HepG2 (cell line): ENCODE measurements at regions not wholly inside any gene's neighbourhood (a gene's known extent, or its start where the extent isn't known, plus 50 kb on each side); places are given as distances from the start of the nearest gene placed in this dataset.

Experiments used
- ATAC-seq: fragments of 200-7000 bp; cut with Tn5 transposase; 3 replicates; pipeline ENCODE4 v1.9.1; 2020; ENCODE audit warnings: mild to moderate bottlenecking, moderate library complexity
- BruUV-seq: library from RNA; stranded (reverse); fragments of 400-500 nt; replicated peaks from 2 replicates; lab custom pipeline; 2021; lab: Mats Ljungman, UMichigan
- CTCF ChIA-PET: fragments of 300-600 bp; formaldehyde crosslinking; extraction: SDS; loops from one replicate; lab custom pipeline; 2021; ENCODE audit warnings: low total read pairs, inconsistent platforms, low intra/inter-chr PET ratio; lab: Yijun Ruan, JAX
- POLR2A ChIA-PET: fragments of 350-600 bp; sonication (Branson Sonifier 250); formaldehyde crosslinking; loops from one replicate; lab custom pipeline; 2020; ENCODE audit warnings: antibody characterized with exemption, inconsistent platforms; lab: Yijun Ruan, JAX
- DNase-seq: peaks from one replicate; pipeline ENCODE4 v3.0.0-alpha.2; 2015; ENCODE audit warnings: low spot score
- FAIRE-seq: peaks from 3 replicates; lab custom pipeline; 2011; peaks lifted over from hg19 to GRCh38; lab: Jason Lieb, UNC
- H2AFZ ChIP-seq: one replicate; pipeline ENCODE4 v1.6.1; 2011; ENCODE audit warnings: low read length, inconsistent platforms
- H3K27ac ChIP-seq: fragments of 300-600 bp; 3 replicates; pipeline ENCODE4 v1.8.0; 2011; ENCODE audit warnings: mixed run types, mild to moderate bottlenecking, mixed read lengths, low read length, inconsistent platforms; ENCODE audit not compliant: insufficient read depth; ENCODE audit errors: extremely low read length
- H3K27me3 ChIP-seq, 2 experiments: fragments of 200-600 bp in 1 of 2; 2 replicates in 1 of 2; 3 replicates in 1 of 2; pipeline versions ENCODE4 v1.6.0 to v1.8.0; 2011; ENCODE audit warnings: low read length in 2 of 2, mild to moderate bottlenecking in 2 of 2, moderate library complexity in 2 of 2, inconsistent platforms in 1 of 2; ENCODE audit not compliant: insufficient read depth in 2 of 2, control insufficient read depth in 1 of 2
- H3K36me3 ChIP-seq, 2 experiments: fragments of 200-600 bp in 1 of 2; replicated peaks in 1 of 2; 2 replicates in 1 of 2; 3 replicates in 1 of 2; pipeline versions ENCODE4 v1.5.1 to v1.8.0; 2011; ENCODE audit warnings: low read length in 2 of 2, inconsistent platforms in 1 of 2; ENCODE audit not compliant: insufficient read depth in 2 of 2, control insufficient read depth in 1 of 2
- H3K4me1 ChIP-seq: 2 replicates; pipeline ENCODE4 v1.5.1; 2012; ENCODE audit warnings: low read length, inconsistent platforms; ENCODE audit not compliant: insufficient read depth
- H3K4me2 ChIP-seq: 2 replicates; pipeline ENCODE4 v1.6.0; 2011; ENCODE audit warnings: low read depth, low read length, inconsistent platforms
- H3K4me3 ChIP-seq, 3 experiments: fragments of 200-600 bp in 1 of 3; sonication (generic), shearing (Covaris generic) in 1 of 3; replicated peaks in 1 of 3; 2 replicates each; pipeline ENCODE4 v1.5.1; 2011 to 2016; ENCODE audit warnings: low read length in 3 of 3, inconsistent platforms in 2 of 3, low read depth in 2 of 3, mild to moderate bottlenecking in 2 of 3, control low read depth in 1 of 3, mixed read lengths in 1 of 3; ENCODE audit not compliant: insufficient read depth in 1 of 3
- H3K79me2 ChIP-seq: one replicate; pipeline ENCODE4 v1.6.1; 2011; ENCODE audit warnings: low read length, inconsistent platforms; ENCODE audit not compliant: insufficient read depth
- H3K9ac ChIP-seq: 2 replicates; pipeline ENCODE4 v1.6.0; 2011; ENCODE audit warnings: mild to moderate bottlenecking, low read depth, low read length, inconsistent platforms; ENCODE audit not compliant: insufficient read depth
- H3K9me3 ChIP-seq: 2 replicates; pipeline ENCODE4 v1.5.1; 2012; ENCODE audit warnings: mild to moderate bottlenecking, low read length
- H4K20me1 ChIP-seq: 2 replicates; pipeline ENCODE4 v1.6.0; 2011; ENCODE audit warnings: inconsistent platforms, mild to moderate bottlenecking, low read length, moderate library complexity; ENCODE audit not compliant: insufficient read depth
- ATF7-NPFF ChIP-seq: sonication (generic); formaldehyde crosslinking; IDR thresholded peaks from 2 replicates; pipeline ENCODE4 v1.8.1; 2023; ENCODE audit warnings: mild to moderate bottlenecking, low read depth, missing genetic modification reagents, moderate library complexity
- DMAP1 ChIP-seq: IDR thresholded peaks from 2 replicates; pipeline ENCODE4 v1.6.1; 2016
- DNMT1 ChIP-seq: sonication (generic); formaldehyde crosslinking; IDR thresholded peaks from 2 replicates; pipeline ENCODE4 v1.5.1; 2020; ENCODE audit warnings: mild to moderate bottlenecking, missing genetic modification reagents
- GATAD1 ChIP-seq: IDR thresholded peaks from 2 replicates; pipeline ENCODE4 v1.6.1; 2016; ENCODE audit warnings: missing genetic modification reagents, missing compliant biosample characterization
- HMG20B ChIP-seq: conservative IDR thresholded peaks from 2 replicates; pipeline ENCODE4 v1.6.1; 2016; ENCODE audit warnings: missing genetic modification reagents, missing compliant biosample characterization
- MTF1 ChIP-seq: sonication (generic); formaldehyde crosslinking; IDR thresholded peaks from 2 replicates; pipeline ENCODE4 v1.5.0; 2020; ENCODE audit warnings: missing genetic modification reagents
- NCOA1 ChIP-seq: sonication (generic); formaldehyde crosslinking; IDR thresholded peaks from 2 replicates; pipeline ENCODE4 v1.9.0; 2021; ENCODE audit warnings: missing genetic modification reagents
- NFE2 ChIP-seq: sonication (generic); formaldehyde crosslinking; IDR thresholded peaks from 2 replicates; pipeline ENCODE4 v1.4.0; 2020; ENCODE audit warnings: missing genetic modification reagents
- NR2C2 ChIP-seq: sonication (generic); formaldehyde crosslinking; IDR thresholded peaks from 2 replicates; pipeline ENCODE4 v1.4.0; 2020; ENCODE audit warnings: missing genetic modification reagents, mild to moderate bottlenecking, moderate library complexity, borderline replicate concordance
- RELA ChIP-seq: sonication (generic); formaldehyde crosslinking; IDR thresholded peaks from 2 replicates; pipeline ENCODE4 v1.4.0; 2020; ENCODE audit warnings: missing genetic modification reagents
- TAF15 ChIP-seq: fragments of 200-400 bp; formaldehyde crosslinking; IDR thresholded peaks from one replicate; pipeline ENCODE4 v1.6.1; 2018; ENCODE audit warnings: mild to moderate bottlenecking, low read depth, low read length; ENCODE audit not compliant: poor library complexity, severe bottlenecking
- TP53 ChIP-seq: sonication (generic); formaldehyde crosslinking; conservative IDR thresholded peaks from 2 replicates; pipeline ENCODE4 v1.4.0; 2020; ENCODE audit warnings: missing genetic modification reagents
- ZBTB38 ChIP-seq: sonication (generic); formaldehyde crosslinking; IDR thresholded peaks from 2 replicates; pipeline ENCODE4 v1.5.1; 2020; ENCODE audit warnings: mild to moderate bottlenecking, missing genetic modification reagents
- ZNF138 ChIP-seq: sonication (generic); formaldehyde crosslinking; IDR thresholded peaks from 2 replicates; pipeline ENCODE4 v1.5.0; 2020; ENCODE audit warnings: mild to moderate bottlenecking, low read depth, missing genetic modification reagents
- ZNF34 ChIP-seq: sonication (generic); formaldehyde crosslinking; IDR thresholded peaks from 2 replicates; pipeline ENCODE4 v1.4.0; 2020; ENCODE audit warnings: mild to moderate bottlenecking, missing genetic modification reagents, borderline replicate concordance
- ZNF713 ChIP-seq: sonication (generic); formaldehyde crosslinking; IDR thresholded peaks from 2 replicates; pipeline ENCODE4 v1.4.0; 2020; ENCODE audit warnings: mild to moderate bottlenecking, missing genetic modification reagents
- WGBS: methylation state at CpG from one replicate; pipeline ENCODE4 v1.1.6; 2017; ENCODE audit warnings: low lambda C conversion rate; 5-methylcytosine and 5-hydroxymethylcytosine counted together
- in situ Hi-C: cut with HindIII; loops from 2 replicates; pipeline ENCODE4 v1.10.0; 2017; ENCODE audit warnings: low pct_unique_long_range_greater_than_20kb; ENCODE audit not compliant: extremely low pct_ligation_motif_present
- intact Hi-C: fragments of 100-400 bp; cut with micrococcal nuclease; formaldehyde crosslinking; loops from one replicate; pipeline ENCODE4 v1.10.0; 2022; ENCODE audit not compliant: unreplicated experiment
- TF ChIP-seq, protein P1 (sequence below): sonication (generic); formaldehyde crosslinking; IDR thresholded peaks from 2 replicates; pipeline ENCODE4; 2020; ENCODE audit warnings: missing genetic modification reagents, mild to moderate bottlenecking, borderline replicate concordance
- TF ChIP-seq, protein P2 (sequence below): conservative IDR thresholded peaks from 2 replicates; pipeline ENCODE4 v1.6.1; 2018; ENCODE audit warnings: missing genetic modification reagents
- TF ChIP-seq, protein P3 (sequence below): sonication (generic); formaldehyde crosslinking; IDR thresholded peaks from 2 replicates; pipeline ENCODE4 v1.4.0; 2020; ENCODE audit warnings: missing genetic modification reagents, borderline replicate concordance

DNA sequence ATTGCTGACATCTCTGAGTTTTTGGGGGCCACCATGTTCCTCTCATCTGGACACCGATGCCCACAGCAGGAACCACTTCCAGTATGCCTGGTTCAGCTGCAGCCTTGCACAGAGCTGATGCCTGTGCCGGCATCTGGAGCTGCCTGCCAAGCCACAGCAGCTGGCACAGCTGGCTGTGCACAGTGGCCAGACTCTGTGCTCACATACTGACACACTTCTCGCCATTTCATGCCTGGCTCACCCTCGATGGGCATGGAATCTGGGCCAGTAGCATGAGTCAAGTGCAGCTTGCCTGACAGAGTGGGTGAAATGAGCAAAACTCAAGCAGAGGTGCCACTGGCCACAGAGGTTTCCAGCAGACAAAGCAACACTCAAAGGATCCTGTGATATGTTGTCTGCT, 863.4 kb downstream of the DNAH5 start:
- 0% methylated on average over 2 of the region's 4 CpGs for WGBS
- ChIA-PET POLR2A (no interaction called here), CTCF (no interaction called here)
- Histone ChIP-seq H2AFZ (no peak overlapping the region), H3K4me2 (no peak overlapping the region), H3K9ac (no peak overlapping the region), H3K79me2 (no peaks in the 10 kb centered on the region), H3K4me1 (no peaks in the 10 kb centered on the region), H3K27me3 (no peaks in the 10 kb centered on the region), H3K36me3 (no peaks in the 10 kb centered on the region), H3K27ac (no peak overlapping the region), H4K20me1 (no peaks in the 10 kb centered on the region), H3K9me3 (peaks cover 90% of the 10 kb centered on the region), H3K4me3 (no peak overlapping the region)
- TF ChIP-seq, protein P1, sequence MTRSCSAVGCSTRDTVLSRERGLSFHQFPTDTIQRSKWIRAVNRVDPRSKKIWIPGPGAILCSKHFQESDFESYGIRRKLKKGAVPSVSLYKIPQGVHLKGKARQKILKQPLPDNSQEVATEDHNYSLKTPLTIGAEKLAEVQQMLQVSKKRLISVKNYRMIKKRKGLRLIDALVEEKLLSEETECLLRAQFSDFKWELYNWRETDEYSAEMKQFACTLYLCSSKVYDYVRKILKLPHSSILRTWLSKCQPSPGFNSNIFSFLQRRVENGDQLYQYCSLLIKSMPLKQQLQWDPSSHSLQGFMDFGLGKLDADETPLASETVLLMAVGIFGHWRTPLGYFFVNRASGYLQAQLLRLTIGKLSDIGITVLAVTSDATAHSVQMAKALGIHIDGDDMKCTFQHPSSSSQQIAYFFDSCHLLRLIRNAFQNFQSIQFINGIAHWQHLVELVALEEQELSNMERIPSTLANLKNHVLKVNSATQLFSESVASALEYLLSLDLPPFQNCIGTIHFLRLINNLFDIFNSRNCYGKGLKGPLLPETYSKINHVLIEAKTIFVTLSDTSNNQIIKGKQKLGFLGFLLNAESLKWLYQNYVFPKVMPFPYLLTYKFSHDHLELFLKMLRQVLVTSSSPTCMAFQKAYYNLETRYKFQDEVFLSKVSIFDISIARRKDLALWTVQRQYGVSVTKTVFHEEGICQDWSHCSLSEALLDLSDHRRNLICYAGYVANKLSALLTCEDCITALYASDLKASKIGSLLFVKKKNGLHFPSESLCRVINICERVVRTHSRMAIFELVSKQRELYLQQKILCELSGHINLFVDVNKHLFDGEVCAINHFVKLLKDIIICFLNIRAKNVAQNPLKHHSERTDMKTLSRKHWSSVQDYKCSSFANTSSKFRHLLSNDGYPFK (CRISPR knock-in tag), result no peak
- no peak for TF ChIP-seq ZNF713 (CRISPR knock-in tag)
- TF ChIP-seq GATAD1 (CRISPR knock-in tag), result no peak
- no peak for TF ChIP-seq ZNF138 (CRISPR knock-in tag)
- TF ChIP-seq TP53 (CRISPR knock-in tag), result no peak
- TF ChIP-seq, protein P2, sequence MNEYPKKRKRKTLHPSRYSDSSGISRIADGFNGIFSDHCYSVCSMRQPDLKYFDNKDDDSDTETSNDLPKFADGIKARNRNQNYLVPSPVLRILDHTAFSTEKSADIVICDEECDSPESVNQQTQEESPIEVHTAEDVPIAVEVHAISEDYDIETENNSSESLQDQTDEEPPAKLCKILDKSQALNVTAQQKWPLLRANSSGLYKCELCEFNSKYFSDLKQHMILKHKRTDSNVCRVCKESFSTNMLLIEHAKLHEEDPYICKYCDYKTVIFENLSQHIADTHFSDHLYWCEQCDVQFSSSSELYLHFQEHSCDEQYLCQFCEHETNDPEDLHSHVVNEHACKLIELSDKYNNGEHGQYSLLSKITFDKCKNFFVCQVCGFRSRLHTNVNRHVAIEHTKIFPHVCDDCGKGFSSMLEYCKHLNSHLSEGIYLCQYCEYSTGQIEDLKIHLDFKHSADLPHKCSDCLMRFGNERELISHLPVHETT (CRISPR knock-in tag), result no peak
- TF ChIP-seq ATF7-NPFF (CRISPR knock-in tag), result no peak
- no peak for TF ChIP-seq MTF1 (CRISPR knock-in tag)
- no peak for TF ChIP-seq DMAP1 (CRISPR knock-in tag)
- no peak for TF ChIP-seq HMG20B (CRISPR knock-in tag)
- TF ChIP-seq NFE2, result no peak
- no peak for TF ChIP-seq NR2C2
- no peak for TF ChIP-seq RELA (CRISPR knock-in tag)
- TF ChIP-seq NCOA1 (CRISPR knock-in tag), result no peak
- TF ChIP-seq TAF15, result no peak
- TF ChIP-seq ZBTB38 (CRISPR knock-in tag), result no peak
- no peak for TF ChIP-seq ZNF34 (CRISPR knock-in tag)
- TF ChIP-seq, protein P3, sequence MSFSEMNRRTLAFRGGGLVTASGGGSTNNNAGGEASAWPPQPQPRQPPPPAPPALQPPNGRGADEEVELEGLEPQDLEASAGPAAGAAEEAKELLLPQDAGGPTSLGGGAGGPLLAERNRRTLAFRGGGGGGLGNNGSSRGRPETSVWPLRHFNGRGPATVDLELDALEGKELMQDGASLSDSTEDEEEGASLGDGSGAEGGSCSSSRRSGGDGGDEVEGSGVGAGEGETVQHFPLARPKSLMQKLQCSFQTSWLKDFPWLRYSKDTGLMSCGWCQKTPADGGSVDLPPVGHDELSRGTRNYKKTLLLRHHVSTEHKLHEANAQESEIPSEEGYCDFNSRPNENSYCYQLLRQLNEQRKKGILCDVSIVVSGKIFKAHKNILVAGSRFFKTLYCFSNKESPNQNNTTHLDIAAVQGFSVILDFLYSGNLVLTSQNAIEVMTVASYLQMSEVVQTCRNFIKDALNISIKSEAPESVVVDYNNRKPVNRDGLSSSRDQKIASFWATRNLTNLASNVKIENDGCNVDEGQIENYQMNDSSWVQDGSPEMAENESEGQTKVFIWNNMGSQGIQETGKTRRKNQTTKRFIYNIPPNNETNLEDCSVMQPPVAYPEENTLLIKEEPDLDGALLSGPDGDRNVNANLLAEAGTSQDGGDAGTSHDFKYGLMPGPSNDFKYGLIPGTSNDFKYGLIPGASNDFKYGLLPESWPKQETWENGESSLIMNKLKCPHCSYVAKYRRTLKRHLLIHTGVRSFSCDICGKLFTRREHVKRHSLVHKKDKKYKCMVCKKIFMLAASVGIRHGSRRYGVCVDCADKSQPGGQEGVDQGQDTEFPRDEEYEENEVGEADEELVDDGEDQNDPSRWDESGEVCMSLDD (CRISPR knock-in tag), result no peak
- TF ChIP-seq DNMT1 (CRISPR knock-in tag), result no peak
- no TSS peak for BruUV-seq
- DNase-seq, result no peak
- no peak for ATAC-seq
- no peak for FAIRE-seq
- intact Hi-C loops, result no loop called here
- in situ Hi-C loops, result no loop called here
